ENCODE measurements at regions not wholly inside any gene's neighbourhood (a gene's known extent, or its start where the extent isn't known, plus 50 kb on each side); places are given as distances from the start of the nearest gene placed in this dataset.
A peak's percentile ranks its signal among the peaks of the same experiment; 100 is the strongest.

DNA sequence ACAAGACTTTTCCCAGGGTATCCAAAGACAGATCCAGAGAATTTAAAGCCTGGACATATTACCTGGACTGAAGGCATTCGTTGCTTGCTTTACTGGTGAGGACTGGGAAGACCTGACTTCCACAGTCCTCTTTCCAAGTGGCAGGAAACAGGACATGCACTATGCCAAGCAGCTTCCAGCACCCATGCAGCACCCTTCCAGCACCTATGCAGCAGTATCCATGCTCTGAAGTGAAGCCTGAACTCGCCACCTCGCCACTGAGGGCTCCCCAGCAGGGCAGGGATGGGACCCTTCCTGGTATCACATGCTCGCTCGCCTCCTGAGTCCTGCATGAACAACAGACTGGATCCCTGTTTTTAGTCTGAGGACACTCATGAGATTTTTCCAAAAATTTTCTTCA, 189.9 kb upstream of the KLF14 start:
- TF ChIP-seq EZH2 (IDR thresholded peaks at IDR 0.05; ENCODE audit: borderline replicate concordance, low read depth, low read length, severe bottlenecking), result no peak
- TF ChIP-seq, protein P1, sequence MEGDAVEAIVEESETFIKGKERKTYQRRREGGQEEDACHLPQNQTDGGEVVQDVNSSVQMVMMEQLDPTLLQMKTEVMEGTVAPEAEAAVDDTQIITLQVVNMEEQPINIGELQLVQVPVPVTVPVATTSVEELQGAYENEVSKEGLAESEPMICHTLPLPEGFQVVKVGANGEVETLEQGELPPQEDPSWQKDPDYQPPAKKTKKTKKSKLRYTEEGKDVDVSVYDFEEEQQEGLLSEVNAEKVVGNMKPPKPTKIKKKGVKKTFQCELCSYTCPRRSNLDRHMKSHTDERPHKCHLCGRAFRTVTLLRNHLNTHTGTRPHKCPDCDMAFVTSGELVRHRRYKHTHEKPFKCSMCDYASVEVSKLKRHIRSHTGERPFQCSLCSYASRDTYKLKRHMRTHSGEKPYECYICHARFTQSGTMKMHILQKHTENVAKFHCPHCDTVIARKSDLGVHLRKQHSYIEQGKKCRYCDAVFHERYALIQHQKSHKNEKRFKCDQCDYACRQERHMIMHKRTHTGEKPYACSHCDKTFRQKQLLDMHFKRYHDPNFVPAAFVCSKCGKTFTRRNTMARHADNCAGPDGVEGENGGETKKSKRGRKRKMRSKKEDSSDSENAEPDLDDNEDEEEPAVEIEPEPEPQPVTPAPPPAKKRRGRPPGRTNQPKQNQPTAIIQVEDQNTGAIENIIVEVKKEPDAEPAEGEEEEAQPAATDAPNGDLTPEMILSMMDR (IDR thresholded peaks at IDR 0.05; ENCODE audit: borderline replicate concordance, extremely low read depth, low read length, poor library complexity, severe bottlenecking), result no peak
- H3K4me1 ChIP-seq (ENCODE audit: insufficient read depth, low read length), result peaks cover 9% of the 10 kb centered on the region
- H3K4me3 ChIP-seq (ENCODE audit: low read depth in 1 of 2, low read length in 2 of 2), result no peak overlapping the region
- H3K4me2 ChIP-seq (ENCODE audit: insufficient read depth, low read length), result no peak overlapping the region
- peaks cover 98% of the 10 kb centered on the region for H3K79me2 ChIP-seq (ENCODE audit: insufficient read depth, low read length)
- DNase-seq (no peak), ATAC-seq (ENCODE audit: insufficient read depth, low read depth) (no peak)
- no peaks in the 10 kb centered on the region for H3K27me3 ChIP-seq (ENCODE audit: insufficient read depth, low read length, poor library complexity)
- H4K20me1 ChIP-seq (ENCODE audit: insufficient read depth, low read length), result peaks cover 66% of the 10 kb centered on the region
- no peak overlapping the region for H3K9ac ChIP-seq (ENCODE audit: low read depth, low read length)
- H3K36me3 ChIP-seq (ENCODE audit: insufficient read depth, low read length), result peaks cover 70% of the 10 kb centered on the region
- no peak overlapping the region for H3K27ac ChIP-seq (ENCODE audit: low read length)
- no peaks in the 10 kb centered on the region for H3K9me3 ChIP-seq (ENCODE audit: insufficient read depth, low read length, severe bottlenecking)
- no peak overlapping the region for H2AFZ ChIP-seq (ENCODE audit: low read depth, low read length)

DNA sequence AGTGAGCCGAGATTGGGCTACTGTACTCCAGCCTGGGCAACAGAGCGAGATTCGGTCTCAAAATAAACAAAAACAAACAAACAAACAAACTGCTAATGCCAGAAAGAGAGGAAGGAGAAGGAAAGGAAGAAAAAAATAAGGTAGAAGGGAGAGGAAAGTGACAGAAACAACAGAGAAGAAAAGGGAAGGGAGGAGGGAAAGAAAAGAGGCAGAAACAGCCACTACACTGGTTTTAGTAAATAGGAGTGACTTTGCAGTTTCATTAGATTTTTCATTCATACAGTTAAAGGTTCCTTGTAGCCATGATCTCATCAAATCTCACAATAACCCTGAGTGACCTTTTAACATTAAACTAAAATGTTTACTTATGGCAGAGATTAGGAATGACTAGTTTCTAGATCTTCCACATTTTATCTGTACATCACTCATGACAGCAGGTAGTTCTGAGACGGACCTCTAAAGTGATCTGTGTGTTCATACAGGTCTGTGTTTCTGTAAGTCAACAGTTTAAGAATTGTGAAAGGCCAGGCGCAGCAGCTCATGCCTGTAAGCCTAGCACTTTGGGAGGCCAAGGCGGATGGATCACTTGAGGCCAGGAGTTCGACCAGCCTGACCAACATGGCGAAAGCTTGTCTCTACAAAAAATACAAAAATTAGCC, 191.3 kb upstream of the KLF14 start:
- Histone ChIP-seq H3K9me3 (ENCODE audit: insufficient read depth, low read length, severe bottlenecking) (no peaks in the 10 kb centered on the region), H3K79me2 (ENCODE audit: insufficient read depth, low read length) (peaks cover 98% of the 10 kb centered on the region), H3K27ac (ENCODE audit: low read length) (peak overlapping the region; percentile 16), H3K4me2 (ENCODE audit: insufficient read depth, low read length) (no peak overlapping the region), H3K36me3 (ENCODE audit: insufficient read depth, low read length) (peaks cover 65% of the 10 kb centered on the region), H2AFZ (ENCODE audit: low read depth, low read length) (no peak overlapping the region), H3K4me3 (ENCODE audit: low read depth in 1 of 2, low read length in 2 of 2) (no peak overlapping the region), H3K4me1 (ENCODE audit: insufficient read depth, low read length) (0 out of 2 replicates have a peak, but pooled peaks cover 3% of the 10 kb centered on the region), H4K20me1 (ENCODE audit: insufficient read depth, low read length) (peaks cover 64% of the 10 kb centered on the region), H3K27me3 (ENCODE audit: insufficient read depth, low read length, poor library complexity) (no peaks in the 10 kb centered on the region), H3K9ac (ENCODE audit: low read depth, low read length) (no peak overlapping the region)
- TF ChIP-seq, protein P1 (IDR thresholded peaks at IDR 0.05; ENCODE audit: borderline replicate concordance, extremely low read depth, low read length, poor library complexity, severe bottlenecking), result no peak
- TF ChIP-seq EZH2 (IDR thresholded peaks at IDR 0.05; ENCODE audit: borderline replicate concordance, low read depth, low read length, severe bottlenecking), result no peak
- ATAC-seq (ENCODE audit: insufficient read depth, low read depth) (no peak), DNase-seq (no peak)

DNA sequence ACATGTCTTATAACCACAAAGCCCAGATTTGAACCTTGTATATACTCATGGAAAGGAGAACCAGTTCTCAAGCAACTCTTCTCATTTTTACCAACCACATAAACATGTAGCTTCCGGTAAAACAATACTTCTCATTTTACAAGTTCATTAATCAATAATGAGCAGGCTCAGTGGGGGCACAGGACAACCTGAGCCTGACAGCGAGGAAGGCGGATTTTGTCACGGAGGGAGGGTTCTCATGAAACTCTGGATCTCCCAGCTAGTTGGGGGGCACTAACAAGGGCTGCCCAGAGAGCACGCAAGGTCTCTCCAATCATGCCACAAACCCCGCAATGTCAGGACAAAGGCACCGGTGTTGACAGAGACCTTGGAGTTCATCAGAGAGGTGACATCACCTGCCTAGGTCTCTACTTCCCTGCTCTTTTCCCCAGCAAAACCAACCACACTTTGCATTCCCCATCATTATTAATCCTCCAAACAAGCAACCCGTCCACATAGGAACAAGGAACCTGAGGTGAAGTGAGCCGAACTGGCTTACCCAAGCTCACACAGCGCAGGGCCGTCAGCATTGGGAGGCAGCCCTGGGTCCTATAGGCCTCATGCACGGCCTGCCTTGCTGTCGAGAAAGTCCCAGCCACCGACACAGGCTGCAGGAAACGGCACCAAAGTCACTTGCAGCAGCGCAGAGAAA, 192.1 kb upstream of the KLF14 start:
- Histone ChIP-seq H3K27ac (ENCODE audit: low read length) (no peak overlapping the region; the same call in 1 of the 2 replicates), H3K79me2 (ENCODE audit: insufficient read depth, low read length) (peaks cover 98% of the 10 kb centered on the region)

More for the DNA sequence above, 192.1 kb upstream of the KLF14 start:
- Histone ChIP-seq H2AFZ (ENCODE audit: low read depth, low read length) (no peak overlapping the region), H3K4me2 (ENCODE audit: insufficient read depth, low read length) (no peak overlapping the region), H3K27me3 (ENCODE audit: insufficient read depth, low read length, poor library complexity) (no peaks in the 10 kb centered on the region), H3K9me3 (ENCODE audit: insufficient read depth, low read length, severe bottlenecking) (no peaks in the 10 kb centered on the region), H3K9ac (ENCODE audit: low read depth, low read length) (no peak overlapping the region), H3K36me3 (ENCODE audit: insufficient read depth, low read length) (peaks cover 62% of the 10 kb centered on the region), H4K20me1 (ENCODE audit: insufficient read depth, low read length) (peaks cover 66% of the 10 kb centered on the region), H3K4me3 (ENCODE audit: low read depth in 1 of 2, low read length in 2 of 2) (no peak overlapping the region), H3K4me1 (ENCODE audit: insufficient read depth, low read length) (0 out of 2 replicates have a peak, but pooled peaks cover 3% of the 10 kb centered on the region)
- TF ChIP-seq, protein P1 (IDR thresholded peaks at IDR 0.05; ENCODE audit: borderline replicate concordance, extremely low read depth, low read length, poor library complexity, severe bottlenecking), result no peak
- TF ChIP-seq EZH2 (IDR thresholded peaks at IDR 0.05; ENCODE audit: borderline replicate concordance, low read depth, low read length, severe bottlenecking), result no peak
- DNase-seq (no peak), ATAC-seq (ENCODE audit: insufficient read depth, low read depth) (0 out of 3 replicates have a peak, but pooled peaks have one; percentile 36)
